ENCODE measurements at regions not wholly inside any gene's neighbourhood (a gene's known extent, or its start where the extent isn't known, plus 50 kb on each side); places are given as distances from the start of the nearest gene placed in this dataset.

DNA sequence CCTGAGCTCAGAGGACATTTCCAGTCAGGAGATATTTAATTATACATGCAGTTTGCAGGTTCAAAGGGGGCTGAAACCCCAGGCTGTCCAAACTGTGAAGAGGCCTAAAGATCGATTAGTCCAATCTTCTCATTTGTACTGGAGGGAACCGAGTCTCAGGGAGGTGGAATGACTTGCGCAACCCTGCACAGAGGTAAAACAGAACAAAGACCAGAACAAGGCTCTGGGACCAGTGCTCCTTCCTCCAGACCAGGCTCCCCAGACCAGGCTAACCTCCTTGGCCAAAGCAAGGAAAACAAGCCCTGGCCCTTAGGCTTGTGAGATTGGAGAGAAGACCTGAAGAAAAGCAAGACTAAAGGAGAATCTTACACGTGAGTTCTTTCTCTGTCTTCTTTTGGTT, 120.8 kb downstream of the ENC1 start:
- Histone ChIP-seq H3K23ac (ENCODE audit: insufficient read length) (no peak overlapping the region), H4K5ac (ENCODE audit: insufficient read length, low read depth, low read length) (no peak overlapping the region), H3K27me3 (replicated peaks in 1 of 4; ENCODE audit: control insufficient read depth in 3 of 4, extremely low read depth in 1 of 4, insufficient read depth in 3 of 4, low read length in 3 of 4) (no peaks in the 10 kb centered on the region), H4K8ac (ENCODE audit: extremely low read depth, insufficient read depth, low read length) (no peak overlapping the region), H3K79me1 (ENCODE audit: low read depth, low read length) (no peaks in the 10 kb centered on the region), H4K20me1 (replicated peaks in 1 of 2; ENCODE audit: control insufficient read depth in 1 of 2, insufficient read depth in 2 of 2, low read length in 2 of 2) (no peaks in the 10 kb centered on the region), H3K23me2 (ENCODE audit: low read depth, low read length) (no peaks in the 10 kb centered on the region), H2BK20ac (ENCODE audit: low read length) (no peak overlapping the region), H3K4ac (replicated peaks; ENCODE audit: insufficient read length, low read depth, low read length) (no peak overlapping the region), H3K36me3 (ENCODE audit: control insufficient read depth in 2 of 4, insufficient read depth in 4 of 4, low read length in 3 of 4) (no peaks in the 10 kb centered on the region), H2BK120ac (replicated peaks; ENCODE audit: low read depth, low read length) (no peak overlapping the region), H3K4me3 (ENCODE audit: extremely low read depth in 1 of 4, insufficient read depth in 2 of 4, low read depth in 3 of 4, low read length in 4 of 4) (no peak overlapping the region), H2BK15ac (ENCODE audit: low read length) (no peak overlapping the region), H2BK5ac (ENCODE audit: low read depth, low read length) (no peak overlapping the region), H3K4me1 (replicated peaks in 1 of 4; ENCODE audit: control insufficient read depth in 3 of 4, insufficient read depth in 4 of 4, low read length in 3 of 4) (peaks cover 0 to 5% (median 2%) of the 10 kb centered on the region in 4 experiments; a peak in 4 of 7 replicates), H2AFZ (ENCODE audit: low read length) (no peak overlapping the region), H3K4me2 (ENCODE audit: insufficient read depth in 1 of 2, low read depth in 2 of 2, low read length in 2 of 2) (no peak overlapping the region), H3K56ac (replicated peaks; ENCODE audit: insufficient read length, low read depth, low read length) (no peak overlapping the region), H2BK12ac (ENCODE audit: low read depth, low read length) (no peak overlapping the region), H3K18ac (ENCODE audit: extremely low read depth, low read length) (no peak overlapping the region), H2AK5ac (ENCODE audit: low read depth, low read length) (no peak overlapping the region), H3K27ac (ENCODE audit: low read depth, low read length) (no peak overlapping the region), H3K9me3 (ENCODE audit: insufficient read depth in 2 of 2, low read depth in 1 of 2, low read length in 1 of 2) (peaks cover 17 to 21% of the 10 kb centered on the region in 2 experiments), H3K79me2 (ENCODE audit: control insufficient read depth in 1 of 2, insufficient read depth in 2 of 2, low read length in 2 of 2) (no peaks in the 10 kb centered on the region), H3K9ac (replicated peaks in 1 of 4; ENCODE audit: extremely low read depth in 1 of 4, low read depth in 3 of 4, low read length in 3 of 4) (no peak overlapping the region; a peak in 1 of 7 replicates), H3K14ac (ENCODE audit: insufficient read length) (no peak overlapping the region), H4K91ac (replicated peaks; ENCODE audit: insufficient read length, low read length) (no peak overlapping the region)
- 84% methylated on average over 4 of the region's 4 CpGs; no CpG with 5 or more reads in 1 of the 2 experiments for WGBS, 2 experiments (ENCODE audit: extremely low coverage in 1 of 2, insufficient coverage in 1 of 2, insufficient read length in 1 of 2, insufficient replicate concordance in 2 of 2, low coverage in 1 of 2, low lambda C conversion rate in 2 of 2, missing lambda C conversion rate in 1 of 2)
- POLR2A ChIA-PET (ENCODE audit: partially characterized antibody): no interaction called here
- no peak for FAIRE-seq
- TF ChIP-seq EZH2 (IDR thresholded peaks at IDR 0.05; ENCODE audit: low read depth, low read length, severe bottlenecking) (no peak), SIRT6 (IDR thresholded peaks at IDR 0.05; ENCODE audit: low read length) (no peak), RFX5 (IDR thresholded peaks at IDR 0.05; ENCODE audit: borderline replicate concordance, low read depth, low read length) (no peak), RBBP5 (IDR thresholded peaks at IDR 0.05; ENCODE audit: borderline replicate concordance, low read depth, low read length) (no peak), CBX8 (IDR thresholded peaks at IDR 0.05; ENCODE audit: borderline replicate concordance, low read depth, low read length) (no peak), CEBPB (IDR thresholded peaks at IDR 0.05; ENCODE audit: low read depth, low read length) (no peak), POU5F1 (IDR thresholded peaks at IDR 0.05; ENCODE audit: low read depth, low read length) (no peak), NANOG (IDR thresholded peaks at IDR 0.05; ENCODE audit: insufficient read depth, low read depth, low read length, poor library complexity, severe bottlenecking) (no peak), SP2 (IDR thresholded peaks at IDR 0.05; ENCODE audit: low read length) (no peak)
- no peak for DNase-seq (ENCODE audit: low read depth in 1 of 2, low spot score in 2 of 2)
- CTCF ChIA-PET (ENCODE audit: partially characterized antibody): interaction anchor here (1.6 kb wide), 1 partner anchor 11 kb away, joined by 3 read pairs; no protein-coding TSS in a partner anchor
